Kidney capillary endothelial cell (primary cell): ENCODE measurements at regions not wholly inside any gene's neighbourhood (a gene's known extent, or its start where the extent isn't known, plus 50 kb on each side); places are given as distances from the start of the nearest gene placed in this dataset.

Experiments used
- DNase-seq: peaks from one replicate; pipeline ENCODE4 v3.0.0-alpha.2; 2018; ENCODE audit warnings: low spot score

DNA sequence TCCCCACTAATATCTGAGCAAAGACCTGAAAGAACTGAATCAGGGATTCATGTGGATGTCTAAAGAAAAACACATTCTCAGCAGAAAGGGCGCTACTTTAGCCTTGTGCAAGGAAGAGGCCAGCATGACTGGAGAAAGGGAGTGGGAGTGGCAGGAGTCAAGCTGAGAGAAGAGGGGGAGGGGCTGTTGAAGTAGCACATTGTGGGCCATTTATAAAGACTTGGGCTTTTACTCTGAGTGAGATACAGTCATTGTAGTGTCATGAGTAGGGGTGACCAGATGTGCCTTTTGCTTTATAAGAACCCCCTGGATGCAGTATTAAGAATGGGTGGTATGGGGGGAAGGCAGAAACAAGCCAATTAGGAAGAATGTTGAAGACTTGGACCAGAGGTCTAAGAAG, 452.8 kb downstream of the ENC1 start:
- no peak for DNase-seq

- no peak for DNase-seq
Measured at GRCh38 chr5:74186356-74187315, 453.9 kb downstream of the ENC1 start.

DNA sequence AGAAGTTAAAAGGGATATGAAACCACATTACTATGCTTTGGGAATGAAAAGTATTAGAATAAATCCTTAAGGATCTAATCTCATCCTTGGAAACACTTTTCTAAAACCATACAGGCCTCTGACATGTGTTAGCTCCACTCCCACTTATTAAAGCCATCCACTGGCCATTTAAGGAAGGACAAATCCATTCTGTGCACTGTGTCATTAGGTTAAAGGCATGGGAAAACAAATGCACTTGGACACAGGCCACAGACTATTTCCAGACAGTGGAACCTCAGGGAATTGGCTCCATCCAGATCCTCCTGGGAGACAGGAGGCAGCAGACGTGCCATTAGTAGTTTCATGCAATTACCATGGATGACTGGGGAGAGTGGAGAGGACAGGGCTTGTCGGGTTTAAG, 454.9 kb downstream of the ENC1 start:
- no peak for DNase-seq

GRCh38 chr5:74184649-74185048, 455.9 kb downstream of the ENC1 start:
- no peak for DNase-seq

DNA sequence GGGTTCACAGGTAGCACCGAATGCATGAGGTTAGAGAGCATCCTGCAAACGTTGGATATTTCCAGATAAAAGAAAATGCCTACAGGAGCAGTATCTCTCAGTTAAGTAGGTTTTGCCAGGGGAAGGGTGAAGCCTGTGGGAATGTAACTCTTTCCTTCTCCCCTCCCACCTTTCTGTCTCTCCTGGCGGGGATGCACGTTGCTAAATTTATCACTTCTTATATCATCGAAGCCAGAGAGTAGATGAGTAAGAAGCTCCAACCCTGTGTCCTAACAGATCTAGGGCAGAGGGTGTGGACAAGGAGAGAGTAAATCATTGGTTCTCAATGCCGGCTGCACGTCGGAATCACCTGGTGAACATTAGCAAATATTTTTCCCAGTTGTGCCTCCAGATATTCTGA, 457.5 kb downstream of the ENC1 start:
- DNase-seq: no peak

DNA sequence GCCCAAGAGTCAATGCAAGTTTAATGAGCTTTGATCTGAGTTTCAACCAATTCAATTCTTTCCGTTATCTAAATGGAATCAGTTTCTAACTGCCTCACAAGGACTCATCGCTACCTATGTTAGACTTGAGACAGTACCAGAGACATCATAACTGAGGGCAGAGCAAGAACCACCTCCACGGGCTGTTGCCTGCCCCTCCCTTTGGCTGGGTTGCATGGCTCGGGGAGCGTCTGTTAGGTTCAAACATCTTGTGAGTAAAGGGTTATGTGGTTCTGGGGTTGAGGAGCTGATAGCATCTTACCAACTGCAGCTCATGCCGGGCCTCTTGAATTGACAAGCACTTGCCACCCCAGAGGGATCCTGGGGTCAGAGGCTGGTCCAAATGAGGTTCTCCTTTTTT, 457.9 kb downstream of the ENC1 start:
- DNase-seq: no peak

DNA sequence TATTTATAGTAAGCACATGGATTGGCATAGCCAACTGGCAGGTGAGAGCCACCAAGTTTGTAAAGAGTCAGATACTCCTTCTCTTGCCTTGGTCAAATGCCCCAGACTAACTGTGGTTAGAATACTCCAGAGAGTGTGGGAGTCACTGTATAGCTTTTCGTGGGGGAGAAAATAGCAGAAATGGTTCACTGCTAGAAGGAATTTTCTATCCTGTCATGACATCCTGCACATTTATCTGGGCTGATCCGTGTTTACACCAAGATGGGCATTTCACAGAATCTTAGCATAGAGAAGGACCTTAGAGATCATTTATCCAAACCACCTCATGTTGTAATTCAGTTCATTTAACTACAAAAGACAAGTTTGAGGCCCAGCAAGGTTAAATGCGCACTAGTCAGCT, 460.8 kb downstream of the ENC1 start:
- no peak for DNase-seq

DNA sequence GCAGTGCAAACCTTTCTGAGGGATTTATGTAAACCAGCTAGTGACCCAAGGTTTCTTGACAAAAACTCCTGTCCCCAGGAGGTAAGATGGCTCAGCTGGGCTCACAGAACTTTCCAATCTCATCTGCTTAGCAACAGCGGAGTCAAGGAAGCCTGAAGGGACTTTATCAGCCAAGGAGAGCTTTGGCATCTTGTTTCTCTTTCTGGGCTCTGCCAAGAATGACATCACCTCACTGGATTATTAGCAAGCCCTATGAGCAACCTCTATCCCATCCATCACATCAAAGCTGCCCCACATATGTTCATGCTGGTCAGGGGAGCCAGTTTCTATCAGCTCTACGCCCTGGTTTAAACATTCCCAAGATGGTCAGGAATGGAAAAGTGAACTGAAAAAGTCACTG, 461.3 kb downstream of the ENC1 start:
- DNase-seq: no peak

DNA sequence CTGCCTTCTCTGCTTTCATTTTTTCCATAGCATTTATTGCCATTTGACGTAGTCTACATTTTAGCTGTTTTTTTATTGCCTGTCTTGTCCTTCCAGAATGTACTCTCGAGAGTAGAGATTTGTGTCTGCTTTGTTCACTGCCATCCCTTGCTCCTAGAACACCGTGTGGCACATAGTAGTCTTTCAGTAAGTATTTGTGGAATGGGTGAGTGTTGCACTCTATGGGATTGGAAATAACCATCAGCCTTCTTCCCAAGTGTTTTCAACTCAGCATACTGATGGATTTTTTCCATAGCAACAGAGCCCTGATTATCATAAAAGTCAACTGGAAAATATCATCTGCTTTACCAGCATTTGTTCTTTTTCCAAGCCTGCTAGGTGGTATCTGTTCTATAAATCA, 462.6 kb downstream of the ENC1 start:
- DNase-seq: no peak

DNA sequence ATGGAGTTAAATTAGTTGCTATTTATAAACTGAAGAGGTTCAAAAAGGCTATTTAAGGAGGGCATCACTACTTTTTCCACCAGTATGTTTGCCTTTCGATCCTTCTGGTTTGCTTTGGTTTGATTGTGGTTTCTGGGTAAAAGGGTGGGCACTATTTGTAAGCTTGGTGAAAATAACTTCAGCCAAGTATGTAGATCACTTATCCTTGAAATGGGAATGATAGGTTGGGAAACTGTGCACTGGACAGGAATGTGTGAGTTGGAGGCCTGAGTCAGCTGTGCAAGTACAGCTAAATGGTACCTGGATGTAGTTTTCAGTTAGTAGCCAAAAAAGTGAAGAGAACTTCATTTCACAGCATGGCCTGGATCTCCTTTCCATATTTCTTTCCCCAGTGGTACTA, 466.2 kb downstream of the ENC1 start:
- DNase-seq: no peak

- no peak for DNase-seq
Measured at GRCh38 chr5:74173665-74174064, 466.9 kb downstream of the ENC1 start.

DNA sequence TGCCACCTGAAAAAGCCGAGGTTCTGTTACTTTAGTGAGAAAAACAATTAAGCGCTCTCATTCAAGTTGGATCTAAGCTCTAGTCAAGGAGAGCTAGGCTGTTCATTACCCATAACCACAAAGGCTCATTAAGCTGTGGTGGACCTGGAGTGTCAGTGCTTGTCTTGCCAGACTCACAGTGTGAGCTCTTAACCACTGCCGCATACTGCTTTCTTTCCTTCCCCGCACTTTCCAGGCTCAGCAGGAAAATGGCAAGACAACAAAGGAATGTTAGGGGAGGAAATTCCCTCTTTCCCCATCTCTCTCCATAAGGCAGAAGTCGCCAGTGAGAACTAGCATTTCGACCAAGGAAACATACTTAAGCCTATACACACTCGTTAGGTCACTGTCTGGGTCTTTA, 467.3 kb downstream of the ENC1 start:
- DNase-seq: no peak

DNA sequence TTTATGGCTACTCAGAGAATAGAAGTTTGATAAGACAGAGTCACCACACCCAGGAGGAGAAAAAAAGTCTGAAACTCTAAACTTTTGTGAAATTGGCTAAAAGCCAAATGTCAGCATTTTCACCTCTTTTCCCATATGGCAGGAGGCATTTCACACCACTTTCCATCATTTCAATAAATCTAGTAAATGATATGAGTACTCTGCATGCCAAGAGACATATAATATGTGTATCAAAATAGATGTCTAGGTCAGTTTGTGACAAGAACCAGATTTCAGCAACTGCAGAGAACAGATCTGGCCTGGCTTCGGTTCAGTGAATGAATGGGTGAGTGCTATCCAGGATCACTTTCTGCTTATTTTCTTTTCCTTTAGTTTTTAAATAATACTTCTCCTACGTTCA, 470.8 kb downstream of the ENC1 start:
- DNase-seq: no peak

GRCh38 chr5:74167930-74168315, 472.6 kb downstream of the ENC1 start:
- no peak for DNase-seq

GRCh38 chr5:74167206-74167929, 473.2 kb downstream of the ENC1 start:
- peak; percentile 68 for DNase-seq

GRCh38 chr5:74166064-74166463, 474.5 kb downstream of the ENC1 start:
- peak; percentile 27 for DNase-seq

- DNase-seq: no peak
Measured at GRCh38 chr5:74164725-74165235, 475.7 kb downstream of the ENC1 start.

GRCh38 chr5:74162524-74162923, 478.0 kb downstream of the ENC1 start:
- DNase-seq: no peak

GRCh38 chr5:74161170-74161569, 479.4 kb downstream of the ENC1 start:
- no peak for DNase-seq

DNA sequence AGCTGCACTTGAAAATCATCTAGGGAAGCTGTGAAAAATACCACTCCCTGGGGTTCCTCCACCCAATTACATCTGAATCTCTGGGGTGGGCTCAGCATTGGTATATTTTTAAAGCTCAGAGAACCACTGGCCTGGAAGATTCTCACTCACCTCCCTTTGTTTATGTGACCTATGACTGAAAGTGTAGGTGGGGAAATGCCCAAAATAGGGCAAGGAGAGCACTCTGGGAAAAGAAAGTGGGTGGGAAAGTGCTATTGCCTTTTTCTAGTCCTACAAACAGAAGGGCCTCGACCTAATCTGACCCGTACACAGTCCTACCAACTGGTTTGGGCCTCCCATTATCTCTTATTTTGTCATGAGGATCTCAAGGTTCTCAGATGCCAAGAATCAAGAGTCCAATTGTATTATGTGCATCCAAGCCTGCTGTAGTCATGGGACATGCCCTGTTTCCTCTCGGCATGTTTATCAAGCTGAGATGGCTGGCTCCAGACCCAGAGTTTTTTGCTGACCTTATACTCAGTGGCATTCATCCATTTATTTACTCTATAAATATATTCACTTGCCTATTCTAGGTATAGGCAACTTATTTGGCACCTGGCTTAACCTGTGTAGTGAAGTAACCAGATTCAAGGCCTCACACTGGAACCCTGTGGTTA, 483.7 kb downstream of the ENC1 start:
- no peak for DNase-seq

- DNase-seq: no peak
Measured at GRCh38 chr5:74155501-74155900, 485.0 kb downstream of the ENC1 start.

- no peak for DNase-seq
Measured at GRCh38 chr5:74154526-74154925, 486.0 kb downstream of the ENC1 start.
